H1 (cell line): ENCODE measurements at regions not wholly inside any gene's neighbourhood (a gene's known extent, or its start where the extent isn't known, plus 50 kb on each side); places are given as distances from the start of the nearest gene placed in this dataset.

ENCODE experiments used
- CBX5 ChIP-seq: fragments of 300-800, 300-1000 bp; sonication (generic); IDR thresholded peaks from 2 replicates; pipeline ENCODE4 v1.7.1; 2016; ENCODE audit warnings: antibody characterized with exemption, low read length, low read depth
- EP300 ChIP-seq, 2 experiments: IDR thresholded peaks; 1 replicate in 1 of 2; 2 replicates in 1 of 2; pipeline ENCODE4 v1.6.1; 2011 to 2012; ENCODE audit warnings: low read depth in 2 of 2, low read length in 2 of 2, mild to moderate bottlenecking in 2 of 2, borderline replicate concordance in 1 of 2, inconsistent platforms in 1 of 2, moderate library complexity in 1 of 2
- GTF2F1 ChIP-seq: IDR thresholded peaks from 2 replicates; pipeline ENCODE4 v1.6.1; 2012; ENCODE audit warnings: low read depth, low read length, improper control_type of control experiment, borderline replicate concordance
- MAFK ChIP-seq: IDR thresholded peaks from 2 replicates; pipeline ENCODE4 v1.6.1; 2012; ENCODE audit warnings: low read depth, mild to moderate bottlenecking, improper control_type of control experiment, low read length
- SIX5 ChIP-seq: IDR thresholded peaks from 2 replicates; pipeline ENCODE4 v1.6.1; 2011; ENCODE audit warnings: mild to moderate bottlenecking, low read depth, low read length
- SUZ12 ChIP-seq: fragments of 200-600 bp; sonication (generic); IDR thresholded peaks from 2 replicates; pipeline ENCODE4 v1.6.1; 2012; ENCODE audit warnings: mild to moderate bottlenecking, inconsistent platforms, low read length, moderate library complexity, mixed read lengths
- TEAD4 ChIP-seq: IDR thresholded peaks from 2 replicates; pipeline ENCODE4 v1.6.1; 2012; ENCODE audit warnings: low read depth, low read length, inconsistent platforms, mixed read lengths
- TF ChIP-seq, protein P1 (sequence below): fragments of 300-600 bp; sonication (generic); IDR thresholded peaks from 2 replicates; pipeline ENCODE4 v1.7.1; 2012; ENCODE audit warnings: low read length, moderate library complexity, mild to moderate bottlenecking, inconsistent platforms; ENCODE audit not compliant: insufficient replicate concordance

DNA sequence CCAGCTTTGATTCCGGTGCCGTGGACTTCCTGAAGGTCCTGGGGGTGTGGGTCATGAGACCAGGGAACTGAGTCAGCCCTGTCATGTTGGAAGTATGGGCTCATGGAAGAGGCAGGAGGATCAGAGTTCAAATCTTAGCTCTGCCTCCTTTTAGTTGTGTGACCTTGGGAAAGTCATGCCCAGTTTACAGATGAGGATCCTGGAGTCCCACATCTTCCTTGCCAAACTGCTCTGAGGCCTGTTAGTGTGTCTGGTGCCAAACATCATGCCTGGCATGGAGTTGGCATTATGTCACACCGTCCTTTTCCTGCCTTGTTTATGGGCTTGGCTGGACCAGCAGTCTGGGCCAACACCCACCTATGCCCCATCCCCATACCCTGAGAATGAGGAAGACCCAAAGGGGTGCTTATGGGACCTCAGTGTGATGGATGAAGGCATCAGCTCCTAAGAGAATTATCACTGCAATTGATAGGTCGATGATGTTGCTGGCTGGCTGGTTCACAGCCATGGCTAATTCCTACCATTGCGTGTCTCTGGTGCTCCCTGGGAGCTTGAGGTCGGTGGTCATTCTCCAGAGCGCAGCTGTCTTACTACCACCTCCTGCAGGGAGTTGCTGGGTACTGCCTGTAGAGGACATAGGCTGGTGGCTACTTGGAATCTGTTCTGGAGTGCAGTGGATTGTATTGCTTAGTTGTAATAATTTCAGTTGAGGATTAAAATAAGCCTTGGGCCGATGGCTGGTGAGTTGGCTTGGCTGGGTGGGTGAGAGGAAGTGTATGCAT lies 140.5 kb upstream of the PITX1 start (continued):
- TF ChIP-seq, protein P1, sequence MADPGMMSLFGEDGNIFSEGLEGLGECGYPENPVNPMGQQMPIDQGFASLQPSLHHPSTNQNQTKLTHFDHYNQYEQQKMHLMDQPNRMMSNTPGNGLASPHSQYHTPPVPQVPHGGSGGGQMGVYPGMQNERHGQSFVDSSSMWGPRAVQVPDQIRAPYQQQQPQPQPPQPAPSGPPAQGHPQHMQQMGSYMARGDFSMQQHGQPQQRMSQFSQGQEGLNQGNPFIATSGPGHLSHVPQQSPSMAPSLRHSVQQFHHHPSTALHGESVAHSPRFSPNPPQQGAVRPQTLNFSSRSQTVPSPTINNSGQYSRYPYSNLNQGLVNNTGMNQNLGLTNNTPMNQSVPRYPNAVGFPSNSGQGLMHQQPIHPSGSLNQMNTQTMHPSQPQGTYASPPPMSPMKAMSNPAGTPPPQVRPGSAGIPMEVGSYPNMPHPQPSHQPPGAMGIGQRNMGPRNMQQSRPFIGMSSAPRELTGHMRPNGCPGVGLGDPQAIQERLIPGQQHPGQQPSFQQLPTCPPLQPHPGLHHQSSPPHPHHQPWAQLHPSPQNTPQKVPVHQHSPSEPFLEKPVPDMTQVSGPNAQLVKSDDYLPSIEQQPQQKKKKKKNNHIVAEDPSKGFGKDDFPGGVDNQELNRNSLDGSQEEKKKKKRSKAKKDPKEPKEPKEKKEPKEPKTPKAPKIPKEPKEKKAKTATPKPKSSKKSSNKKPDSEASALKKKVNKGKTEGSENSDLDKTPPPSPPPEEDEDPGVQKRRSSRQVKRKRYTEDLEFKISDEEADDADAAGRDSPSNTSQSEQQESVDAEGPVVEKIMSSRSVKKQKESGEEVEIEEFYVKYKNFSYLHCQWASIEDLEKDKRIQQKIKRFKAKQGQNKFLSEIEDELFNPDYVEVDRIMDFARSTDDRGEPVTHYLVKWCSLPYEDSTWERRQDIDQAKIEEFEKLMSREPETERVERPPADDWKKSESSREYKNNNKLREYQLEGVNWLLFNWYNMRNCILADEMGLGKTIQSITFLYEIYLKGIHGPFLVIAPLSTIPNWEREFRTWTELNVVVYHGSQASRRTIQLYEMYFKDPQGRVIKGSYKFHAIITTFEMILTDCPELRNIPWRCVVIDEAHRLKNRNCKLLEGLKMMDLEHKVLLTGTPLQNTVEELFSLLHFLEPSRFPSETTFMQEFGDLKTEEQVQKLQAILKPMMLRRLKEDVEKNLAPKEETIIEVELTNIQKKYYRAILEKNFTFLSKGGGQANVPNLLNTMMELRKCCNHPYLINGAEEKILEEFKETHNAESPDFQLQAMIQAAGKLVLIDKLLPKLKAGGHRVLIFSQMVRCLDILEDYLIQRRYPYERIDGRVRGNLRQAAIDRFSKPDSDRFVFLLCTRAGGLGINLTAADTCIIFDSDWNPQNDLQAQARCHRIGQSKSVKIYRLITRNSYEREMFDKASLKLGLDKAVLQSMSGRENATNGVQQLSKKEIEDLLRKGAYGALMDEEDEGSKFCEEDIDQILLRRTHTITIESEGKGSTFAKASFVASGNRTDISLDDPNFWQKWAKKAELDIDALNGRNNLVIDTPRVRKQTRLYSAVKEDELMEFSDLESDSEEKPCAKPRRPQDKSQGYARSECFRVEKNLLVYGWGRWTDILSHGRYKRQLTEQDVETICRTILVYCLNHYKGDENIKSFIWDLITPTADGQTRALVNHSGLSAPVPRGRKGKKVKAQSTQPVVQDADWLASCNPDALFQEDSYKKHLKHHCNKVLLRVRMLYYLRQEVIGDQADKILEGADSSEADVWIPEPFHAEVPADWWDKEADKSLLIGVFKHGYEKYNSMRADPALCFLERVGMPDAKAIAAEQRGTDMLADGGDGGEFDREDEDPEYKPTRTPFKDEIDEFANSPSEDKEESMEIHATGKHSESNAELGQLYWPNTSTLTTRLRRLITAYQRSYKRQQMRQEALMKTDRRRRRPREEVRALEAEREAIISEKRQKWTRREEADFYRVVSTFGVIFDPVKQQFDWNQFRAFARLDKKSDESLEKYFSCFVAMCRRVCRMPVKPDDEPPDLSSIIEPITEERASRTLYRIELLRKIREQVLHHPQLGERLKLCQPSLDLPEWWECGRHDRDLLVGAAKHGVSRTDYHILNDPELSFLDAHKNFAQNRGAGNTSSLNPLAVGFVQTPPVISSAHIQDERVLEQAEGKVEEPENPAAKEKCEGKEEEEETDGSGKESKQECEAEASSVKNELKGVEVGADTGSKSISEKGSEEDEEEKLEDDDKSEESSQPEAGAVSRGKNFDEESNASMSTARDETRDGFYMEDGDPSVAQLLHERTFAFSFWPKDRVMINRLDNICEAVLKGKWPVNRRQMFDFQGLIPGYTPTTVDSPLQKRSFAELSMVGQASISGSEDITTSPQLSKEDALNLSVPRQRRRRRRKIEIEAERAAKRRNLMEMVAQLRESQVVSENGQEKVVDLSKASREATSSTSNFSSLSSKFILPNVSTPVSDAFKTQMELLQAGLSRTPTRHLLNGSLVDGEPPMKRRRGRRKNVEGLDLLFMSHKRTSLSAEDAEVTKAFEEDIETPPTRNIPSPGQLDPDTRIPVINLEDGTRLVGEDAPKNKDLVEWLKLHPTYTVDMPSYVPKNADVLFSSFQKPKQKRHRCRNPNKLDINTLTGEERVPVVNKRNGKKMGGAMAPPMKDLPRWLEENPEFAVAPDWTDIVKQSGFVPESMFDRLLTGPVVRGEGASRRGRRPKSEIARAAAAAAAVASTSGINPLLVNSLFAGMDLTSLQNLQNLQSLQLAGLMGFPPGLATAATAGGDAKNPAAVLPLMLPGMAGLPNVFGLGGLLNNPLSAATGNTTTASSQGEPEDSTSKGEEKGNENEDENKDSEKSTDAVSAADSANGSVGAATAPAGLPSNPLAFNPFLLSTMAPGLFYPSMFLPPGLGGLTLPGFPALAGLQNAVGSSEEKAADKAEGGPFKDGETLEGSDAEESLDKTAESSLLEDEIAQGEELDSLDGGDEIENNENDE: no peak
- no peak for TF ChIP-seq SIX5
- TF ChIP-seq EP300 (IDR thresholded peaks at IDR 0.05; ENCODE audit: borderline replicate concordance in 1 of 2, low read depth in 2 of 2, low read length in 2 of 2): no peak
- TF ChIP-seq CBX5: no peak
- TF ChIP-seq GTF2F1: no peak
- TF ChIP-seq TEAD4: 0 out of 2 replicates have a peak, but pooled peaks have one; percentile 29
- TF ChIP-seq SUZ12: no peak
- TF ChIP-seq MAFK: no peak
